ENCODE measurements at regions not wholly inside any gene's neighbourhood (a gene's known extent, or its start where the extent isn't known, plus 50 kb on each side); places are given as distances from the start of the nearest gene placed in this dataset.

DNA sequence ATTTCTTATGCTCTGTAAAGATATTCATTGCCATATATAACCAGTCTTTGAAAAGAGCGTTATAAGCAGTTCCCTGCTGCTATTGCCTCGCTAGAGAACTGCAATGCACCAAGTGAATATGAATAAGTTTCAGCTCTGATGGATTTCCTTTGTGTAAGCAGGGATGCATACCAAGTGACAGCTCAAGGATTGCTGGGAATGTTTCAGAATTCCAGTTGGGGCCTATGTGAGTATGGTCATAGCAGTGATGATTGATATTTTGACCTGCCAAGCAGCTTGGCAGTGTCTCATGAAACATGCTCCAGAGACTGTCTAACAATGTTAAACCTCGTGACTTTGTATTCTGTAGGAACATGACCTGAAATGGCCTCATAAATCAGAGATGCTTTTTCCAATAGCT is 312.6 kb downstream of the C11orf87 start:
- TF ChIP-seq, protein P1, sequence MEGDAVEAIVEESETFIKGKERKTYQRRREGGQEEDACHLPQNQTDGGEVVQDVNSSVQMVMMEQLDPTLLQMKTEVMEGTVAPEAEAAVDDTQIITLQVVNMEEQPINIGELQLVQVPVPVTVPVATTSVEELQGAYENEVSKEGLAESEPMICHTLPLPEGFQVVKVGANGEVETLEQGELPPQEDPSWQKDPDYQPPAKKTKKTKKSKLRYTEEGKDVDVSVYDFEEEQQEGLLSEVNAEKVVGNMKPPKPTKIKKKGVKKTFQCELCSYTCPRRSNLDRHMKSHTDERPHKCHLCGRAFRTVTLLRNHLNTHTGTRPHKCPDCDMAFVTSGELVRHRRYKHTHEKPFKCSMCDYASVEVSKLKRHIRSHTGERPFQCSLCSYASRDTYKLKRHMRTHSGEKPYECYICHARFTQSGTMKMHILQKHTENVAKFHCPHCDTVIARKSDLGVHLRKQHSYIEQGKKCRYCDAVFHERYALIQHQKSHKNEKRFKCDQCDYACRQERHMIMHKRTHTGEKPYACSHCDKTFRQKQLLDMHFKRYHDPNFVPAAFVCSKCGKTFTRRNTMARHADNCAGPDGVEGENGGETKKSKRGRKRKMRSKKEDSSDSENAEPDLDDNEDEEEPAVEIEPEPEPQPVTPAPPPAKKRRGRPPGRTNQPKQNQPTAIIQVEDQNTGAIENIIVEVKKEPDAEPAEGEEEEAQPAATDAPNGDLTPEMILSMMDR (IDR thresholded peaks at IDR 0.05; ENCODE audit: insufficient read depth, low read depth, low read length): no peak
- TF ChIP-seq EZH2 (IDR thresholded peaks at IDR 0.05; ENCODE audit: insufficient read depth, low read length): no peak
